ENCODE measurements at regions not wholly inside any gene's neighbourhood (a gene's known extent, or its start where the extent isn't known, plus 50 kb on each side); places are given as distances from the start of the nearest gene placed in this dataset.
"Not testable (repeated sequence)": the region's sequence is repeated elsewhere in the genome, so short reads cannot be mapped to it uniquely, and the experiment has no call there.

GRCh38 chr1:96545935-96546656, 175.5 kb upstream of the PTBP2 start:
- DNase-seq (ENCODE audit: low spot score) = no peak

GRCh38 chr1:96550061-96550460, 171.5 kb upstream of the PTBP2 start:
- DNase-seq (ENCODE audit: low spot score) = no peak

- DNase-seq (ENCODE audit: low spot score) = no peak
These were observed 169.1 kb upstream of the PTBP2 start for GRCh38 chr1:96552451-96552850.

GRCh38 chr1:96553811-96554210, 167.8 kb upstream of the PTBP2 start:
- DNase-seq (ENCODE audit: low spot score) = no peak

GRCh38 chr1:96554364-96554763, 167.2 kb upstream of the PTBP2 start:
- DNase-seq (ENCODE audit: low spot score) = no peak

GRCh38 chr1:96557336-96557735, 164.2 kb upstream of the PTBP2 start:
- DNase-seq (ENCODE audit: low spot score) = no peak

GRCh38 chr1:96558635-96559034, 162.9 kb upstream of the PTBP2 start:
- DNase-seq (ENCODE audit: low spot score) = no peak

GRCh38 chr1:96559181-96559580, 162.4 kb upstream of the PTBP2 start:
- no peak for DNase-seq (ENCODE audit: low spot score)

- no peak for DNase-seq (ENCODE audit: low spot score)
These were observed 161.6 kb upstream of the PTBP2 start for GRCh38 chr1:96559707-96560596.

GRCh38 chr1:96562094-96562493, 159.5 kb upstream of the PTBP2 start:
- no peak for DNase-seq (ENCODE audit: low spot score)

GRCh38 chr1:96564401-96564800, 157.2 kb upstream of the PTBP2 start:
- not testable (repeated sequence) for DNase-seq (ENCODE audit: low spot score)

GRCh38 chr1:96565546-96565945, 156.0 kb upstream of the PTBP2 start:
- no peak for DNase-seq (ENCODE audit: low spot score)

GRCh38 chr1:96568639-96569038, 152.9 kb upstream of the PTBP2 start:
- DNase-seq (ENCODE audit: low spot score) = no peak

GRCh38 chr1:96569288-96569687, 152.3 kb upstream of the PTBP2 start:
- DNase-seq (ENCODE audit: low spot score) = no peak

- DNase-seq (ENCODE audit: low spot score) = no peak
These were observed 141.9 kb upstream of the PTBP2 start for GRCh38 chr1:96579636-96580035.

GRCh38 chr1:96580920-96581319, 140.7 kb upstream of the PTBP2 start:
- DNase-seq (ENCODE audit: low spot score) = no peak

- DNase-seq (ENCODE audit: low spot score) = no peak
These were observed 139.8 kb upstream of the PTBP2 start for GRCh38 chr1:96581772-96582171.

GRCh38 chr1:96583903-96584302, 137.7 kb upstream of the PTBP2 start:
- DNase-seq (ENCODE audit: low spot score) = no peak

- no peak for DNase-seq (ENCODE audit: low spot score)
These were observed 134.4 kb upstream of the PTBP2 start for GRCh38 chr1:96587222-96587621.

- no peak for DNase-seq (ENCODE audit: low spot score)
These were observed 133.1 kb upstream of the PTBP2 start for GRCh38 chr1:96588416-96588995.

- DNase-seq (ENCODE audit: low spot score) = not testable (repeated sequence)
These were observed 126.1 kb upstream of the PTBP2 start for GRCh38 chr1:96595530-96595929.

- DNase-seq (ENCODE audit: low spot score) = no peak
These were observed 125.2 kb upstream of the PTBP2 start for GRCh38 chr1:96596226-96596922.

Data from ecto neural progenitor cell (in vitro differentiated cells).